Pancreas (tissue), 10 donors: ENCODE measurements at regions not wholly inside any gene's neighbourhood (a gene's known extent, or its start where the extent isn't known, plus 50 kb on each side); places are given as distances from the start of the nearest gene placed in this dataset.

Experiments
- ATAC-seq, 4 donors: fragments of 200-7000 bp; cut with Tn5 transposase; one replicate each; pipeline versions ENCODE4 v1.8.0 to v1.9.1; 2020; ENCODE audit warnings: mild to moderate bottlenecking in 4 of 4, moderate library complexity in 4 of 4
- DNase-seq, 6 donors: peaks; one replicate each; pipeline ENCODE4 v3.0.0-alpha.2; 2020
- FAIRE-seq: peaks from 2 replicates; lab custom pipeline; 2012; peaks lifted over from hg19 to GRCh38; lab: Jason Lieb, UNC
- H3K27ac ChIP-seq, 4 donors: fragments of 200-600 bp; sonication (generic); 1 replicate in 3 of 4; 2 replicates in 1 of 4; pipeline versions ENCODE4 v1.5.0 to v1.8.0; 2020
- H3K27me3 ChIP-seq, 4 donors: fragments of 200-600 bp; one replicate each; pipeline ENCODE4 v1.8.0; 2021
- H3K36me3 ChIP-seq, 3 donors: fragments of 200-600 bp; sonication (generic) in 1 of 3; one replicate each; pipeline versions ENCODE4 v1.5.0 to v1.8.0; 2020 to 2021
- H3K4me1 ChIP-seq, 3 donors: fragments of 200-600 bp; one replicate each; pipeline ENCODE4 v1.8.0; 2021
- H3K4me3 ChIP-seq, 4 donors: fragments of 200-600 bp; sonication (generic) in 2 of 4; one replicate each; pipeline versions ENCODE4 v1.5.0 to v1.8.0; 2020 to 2021
- H3K9me3 ChIP-seq, 4 donors: fragments of 200-600 bp; one replicate each; pipeline ENCODE4 v1.8.0; 2021
- WGBS, 2 donors: extraction: QIAGEN DNeasy Blood & Tissue Kit; methylation state at CpG; one replicate each; pipeline ENCODE4 v1.1.7; 2013; 5-methylcytosine and 5-hydroxymethylcytosine counted together
- intact Hi-C, 3 donors: fragments of 100-400 bp; cut with DNase I; formaldehyde crosslinking; loops; one replicate each; pipeline versions ENCODE4 v1.11.1 to v1.14.2; 2022
- TF ChIP-seq, protein P1 (sequence below), 4 donors: fragments of 200-600 bp; sonication (generic) in 3 of 4; IDR thresholded peaks; one replicate each; pipeline versions ENCODE4 v1.5.0 to v1.8.0; 2021; ENCODE audit warnings: antibody characterized with exemption in 4 of 4
- donor health status: healthy with polysubstance abuse.
- donor health status: DM: no; HTN: no; CAD: no; lungs with moderate emphysema.
- donor health status: DM: no; HTN: no; CAD: no.
- donor health status: control.
- donor health status: control.
- donor health status: Bipolar disorder and iron deficiency.
- donor health status: DM: yes; HTN: yes; CAD: no.
- donor health status: DM: no; HTN: no; CAD: no.
- donor health status: DM: no; HTN: no; CAD: no.
- donor health status: DM: yes; HTN: yes; CAD: no.

- Histone ChIP-seq H3K27ac (no peak overlapping the region), H3K9me3 (no peaks in the 10 kb centered on the region), H3K27me3 (no peaks in the 10 kb centered on the region), H3K36me3 (no peaks in the 10 kb centered on the region), H3K4me1 (no peaks in the 10 kb centered on the region), H3K4me3 (no peak overlapping the region)
- no peak for ATAC-seq
- 76 to 85% methylated on average over 3 of the region's 3 CpGs for WGBS, 2 donors
- FAIRE-seq = no peak
- TF ChIP-seq, protein P1, sequence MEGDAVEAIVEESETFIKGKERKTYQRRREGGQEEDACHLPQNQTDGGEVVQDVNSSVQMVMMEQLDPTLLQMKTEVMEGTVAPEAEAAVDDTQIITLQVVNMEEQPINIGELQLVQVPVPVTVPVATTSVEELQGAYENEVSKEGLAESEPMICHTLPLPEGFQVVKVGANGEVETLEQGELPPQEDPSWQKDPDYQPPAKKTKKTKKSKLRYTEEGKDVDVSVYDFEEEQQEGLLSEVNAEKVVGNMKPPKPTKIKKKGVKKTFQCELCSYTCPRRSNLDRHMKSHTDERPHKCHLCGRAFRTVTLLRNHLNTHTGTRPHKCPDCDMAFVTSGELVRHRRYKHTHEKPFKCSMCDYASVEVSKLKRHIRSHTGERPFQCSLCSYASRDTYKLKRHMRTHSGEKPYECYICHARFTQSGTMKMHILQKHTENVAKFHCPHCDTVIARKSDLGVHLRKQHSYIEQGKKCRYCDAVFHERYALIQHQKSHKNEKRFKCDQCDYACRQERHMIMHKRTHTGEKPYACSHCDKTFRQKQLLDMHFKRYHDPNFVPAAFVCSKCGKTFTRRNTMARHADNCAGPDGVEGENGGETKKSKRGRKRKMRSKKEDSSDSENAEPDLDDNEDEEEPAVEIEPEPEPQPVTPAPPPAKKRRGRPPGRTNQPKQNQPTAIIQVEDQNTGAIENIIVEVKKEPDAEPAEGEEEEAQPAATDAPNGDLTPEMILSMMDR (IDR thresholded peaks at IDR 0.05) = no peak
- intact Hi-C loops = no loop called here
- DNase-seq = no peak
These were observed 162.5 kb downstream of the C12orf50 start for GRCh38 chr12:87866578-87867292.

- Histone ChIP-seq H3K4me3 (no peak overlapping the region), H3K4me1 (peaks cover 0 to 5% (median 0%) of the 10 kb centered on the region in 3 donors), H3K27ac (no peak overlapping the region), H3K36me3 (no peaks in the 10 kb centered on the region), H3K27me3 (no peaks in the 10 kb centered on the region), H3K9me3 (no peaks in the 10 kb centered on the region)
- no peak for DNase-seq
- 39 to 46% methylated on average over 2 of the region's 2 CpGs for WGBS, 2 donors
- ATAC-seq = no peak
- no peak for FAIRE-seq
- intact Hi-C loops = no loop called here
- TF ChIP-seq, protein P1 (IDR thresholded peaks at IDR 0.05) = no peak
These were observed 167.4 kb downstream of the C12orf50 start for GRCh38 chr12:87861791-87862190.

- no peaks in the 10 kb centered on the region for H3K27me3 ChIP-seq
- no peak overlapping the region for H3K27ac ChIP-seq
- no peaks in the 10 kb centered on the region for H3K36me3 ChIP-seq
- intact Hi-C loops = no loop called here
- H3K4me1 ChIP-seq = no peaks in the 10 kb centered on the region
- no peak overlapping the region for H3K4me3 ChIP-seq
- ATAC-seq (no peak), DNase-seq (no peak), FAIRE-seq (no peak)
- TF ChIP-seq, protein P1 (IDR thresholded peaks at IDR 0.05) = no peak
- no peaks in the 10 kb centered on the region for H3K9me3 ChIP-seq
- WGBS, 2 donors = 87 to 90% methylated on average over 6 of the region's 6 CpGs
These were observed 175.7 kb downstream of the C12orf50 start for GRCh38 chr12:87853448-87854003.

DNA sequence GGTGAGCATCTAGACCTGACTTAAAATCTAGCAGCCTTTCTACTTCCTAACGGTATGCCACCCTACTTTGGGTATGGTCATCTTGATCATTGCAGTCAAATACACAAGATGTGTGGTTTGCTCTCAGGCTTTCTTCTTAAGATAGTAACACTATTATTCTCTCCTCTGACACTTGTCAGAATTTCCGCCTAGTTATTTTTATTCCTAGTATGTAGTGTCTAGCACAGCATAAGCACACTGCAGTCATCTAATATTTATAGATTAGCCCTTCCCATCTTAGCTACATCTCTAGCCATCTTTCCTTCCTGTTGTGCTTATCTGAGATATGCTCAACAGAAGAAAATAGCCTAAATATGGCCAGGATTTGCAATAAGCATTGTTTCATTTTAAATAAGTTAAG is 180.1 kb downstream of the C12orf50 start:
- WGBS, 2 donors = 47 to 60% methylated on average over 2 of the region's 2 CpGs
- ATAC-seq = no peak
- Histone ChIP-seq H3K36me3 (no peaks in the 10 kb centered on the region), H3K4me3 (no peak overlapping the region), H3K27me3 (no peaks in the 10 kb centered on the region), H3K4me1 (no peaks in the 10 kb centered on the region), H3K27ac (no peak overlapping the region), H3K9me3 (no peaks in the 10 kb centered on the region)
- intact Hi-C loops = no loop called here
- no peak for FAIRE-seq
- TF ChIP-seq, protein P1 (IDR thresholded peaks at IDR 0.05) = no peak
- DNase-seq = no peak

DNA sequence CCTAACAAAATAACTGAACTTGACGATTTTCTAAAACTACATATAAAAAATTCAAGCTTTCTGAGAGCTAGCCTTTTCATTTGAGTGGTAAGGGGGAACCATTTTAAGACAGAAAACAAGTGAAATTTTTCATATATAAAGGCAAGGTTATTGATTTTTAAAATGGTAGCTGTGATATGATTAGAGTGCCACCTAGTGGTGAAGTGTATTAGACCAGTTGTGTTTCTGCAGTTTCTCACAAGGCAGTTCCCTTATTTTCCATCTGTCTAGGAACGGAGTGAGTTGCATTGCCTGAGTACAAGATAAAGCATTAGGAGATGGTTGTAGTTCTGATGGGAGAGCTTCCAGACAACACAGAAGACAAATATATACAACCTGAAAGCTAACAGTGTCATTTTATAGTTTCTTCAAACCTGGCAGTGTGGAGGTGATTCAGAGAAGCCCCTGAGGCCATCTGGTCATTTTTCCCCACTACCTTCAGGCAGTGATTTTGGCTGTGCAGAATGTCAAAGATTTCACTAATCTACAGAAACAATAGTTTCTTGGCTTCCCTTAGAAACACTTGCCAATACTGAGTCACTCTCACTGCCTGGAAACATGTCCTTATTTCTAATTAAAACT is 180.8 kb downstream of the C12orf50 start:
- DNase-seq (peak in 2 of 6 donors; percentile 6 to 23), ATAC-seq (peak; percentile 50 to 79 (median 69)), FAIRE-seq (no peak)
- Histone ChIP-seq H3K27me3 (no peaks in the 10 kb centered on the region), H3K4me3 (no peak overlapping the region), H3K36me3 (no peaks in the 10 kb centered on the region), H3K9me3 (no peaks in the 10 kb centered on the region), H3K4me1 (no peaks in the 10 kb centered on the region), H3K27ac (no peak overlapping the region)
- WGBS, 2 donors = 6 to 10% methylated on average over 2 of the region's 2 CpGs
- intact Hi-C loops = no loop called here
- TF ChIP-seq, protein P1 (IDR thresholded peaks at IDR 0.05) = peak; percentile 67 to 83 (median 82)
